HCT116 (cell line): ENCODE measurements at regions not wholly inside any gene's neighbourhood (a gene's known extent, or its start where the extent isn't known, plus 50 kb on each side); places are given as distances from the start of the nearest gene placed in this dataset.

Experiments used
- ATAC-seq: fragments of 200-7000 bp; cut with Tn5 transposase; 2 replicates; pipeline ENCODE4 v1.9.1; 2020; ENCODE audit warnings: mild to moderate bottlenecking, moderate library complexity
- BruUV-seq: library from RNA; stranded (reverse); fragments of 400-500 nt; replicated peaks from 2 replicates; lab custom pipeline; 2021; lab: Mats Ljungman, UMichigan
- CTCF ChIA-PET: fragments of 300-600 bp; sonication (Branson Sonifier 250); formaldehyde crosslinking; loops from one replicate; lab custom pipeline; 2021; ENCODE audit warnings: antibody characterized with exemption; lab: Charles Lee
- POLR2A ChIA-PET: fragments of 300-600, 350-600 bp; sonication (Branson Sonifier 250); formaldehyde crosslinking; loops from one replicate; lab custom pipeline; 2021; ENCODE audit warnings: antibody characterized with exemption; lab: Charles Lee
- RAD21 ChIA-PET, 2 experiments: fragments of 300-600 bp; sonication (Branson Sonifier 250); formaldehyde crosslinking; loops; one replicate each; lab custom pipeline; 2023; ENCODE audit warnings: low total read pairs in 2 of 2; ENCODE audit not compliant: uncharacterized antibody in 2 of 2, unreplicated experiment in 2 of 2, low non-redundant PET in 1 of 2; lab: Charles Lee
- DNase-seq: peaks from one replicate; pipeline ENCODE4 v3.0.0-alpha.2; 2010; ENCODE audit warnings: low read depth, low spot score
- H2AFZ ChIP-seq: fragments of 200-600 bp; shearing (Covaris generic), sonication (generic); 2 replicates; pipeline ENCODE4 v1.6.1; 2017; ENCODE audit warnings: low read depth, mixed run types, mixed read lengths, antibody characterized with exemption, low read length; ENCODE audit not compliant: poor library complexity, severe bottlenecking
- H3K27ac ChIP-seq: 2 replicates; pipeline ENCODE4 v1.5.1; 2012; ENCODE audit warnings: low read depth, low read length
- H3K27me3 ChIP-seq: fragments of 200-600 bp; sonication (generic); 2 replicates; pipeline ENCODE4 v1.6.1; 2016; ENCODE audit warnings: mixed run types, low read length, mixed read lengths; ENCODE audit not compliant: insufficient read depth
- H3K36me3 ChIP-seq, 2 experiments: fragments of 200-500 bp in 1 of 2; fragments of 200-600 bp in 1 of 2; sonication (Bioruptor generic) in 1 of 2; sonication (generic) in 1 of 2; 2 replicates each; pipeline versions ENCODE4 v1.5.1 to v1.6.1; 2014 to 2016; ENCODE audit warnings: low read length in 2 of 2, inconsistent platforms in 1 of 2, mixed read lengths in 1 of 2, mixed run types in 1 of 2; ENCODE audit not compliant: insufficient read depth in 2 of 2, control insufficient read depth in 1 of 2
- H3K4me1 ChIP-seq, 2 experiments: fragments of 200-600 bp in 1 of 2; sonication (generic) in 1 of 2; 2 replicates each; pipeline versions ENCODE4 v1.5.1 to v1.6.1; 2012 to 2017; ENCODE audit warnings: low read length in 2 of 2, inconsistent platforms in 1 of 2, mild to moderate bottlenecking in 1 of 2, mixed read lengths in 1 of 2, mixed run types in 1 of 2, moderate library complexity in 1 of 2; ENCODE audit not compliant: insufficient read depth in 2 of 2, control insufficient read depth in 1 of 2
- H3K4me2 ChIP-seq: fragments of 200-600 bp; sonication (generic); 2 replicates; pipeline ENCODE4 v1.6.1; 2017; ENCODE audit warnings: mixed run types, low read length, mixed read lengths
- H3K4me3 ChIP-seq, 2 experiments: fragments of 200-600 bp in 1 of 2; sonication (generic) in 1 of 2; replicated peaks in 1 of 2; 2 replicates each; pipeline ENCODE4 v1.5.1; 2011 to 2016; ENCODE audit warnings: low read length in 2 of 2, control low read depth in 1 of 2, low read depth in 1 of 2, mild to moderate bottlenecking in 1 of 2, mixed read lengths in 1 of 2, mixed run types in 1 of 2
- H3K79me2 ChIP-seq: fragments of 200-600 bp; sonication (generic); 2 replicates; pipeline ENCODE4 v1.6.1; 2017; ENCODE audit warnings: mild to moderate bottlenecking, mixed run types, low read length, moderate library complexity, mixed read lengths; ENCODE audit not compliant: insufficient read depth
- H3K9ac ChIP-seq: fragments of 200-600 bp; sonication (generic); 2 replicates; pipeline ENCODE4 v1.6.1; 2016; ENCODE audit warnings: low read length, mixed read lengths
- H3K9me2 ChIP-seq: fragments of 200-600 bp; sonication (generic), shearing (Covaris generic); 2 replicates; pipeline ENCODE4 v1.6.1; 2017; ENCODE audit warnings: mixed run types, mild to moderate bottlenecking, moderate library complexity; ENCODE audit not compliant: insufficient read depth
- H3K9me3 ChIP-seq, 2 experiments: fragments of 200-500 bp in 1 of 2; fragments of 200-600 bp in 1 of 2; sonication (Bioruptor generic) in 1 of 2; sonication (generic) in 1 of 2; 2 replicates each; pipeline ENCODE4 v1.6.1; 2014 to 2017; ENCODE audit warnings: low read length in 2 of 2, mixed read lengths in 2 of 2, inconsistent platforms in 1 of 2, low read depth in 1 of 2, mild to moderate bottlenecking in 1 of 2, mixed run types in 1 of 2, moderate library complexity in 1 of 2; ENCODE audit not compliant: control insufficient read depth in 1 of 2, insufficient read depth in 1 of 2
- H4K20me1 ChIP-seq: fragments of 200-600 bp; sonication (generic), shearing (Covaris generic); 2 replicates; pipeline ENCODE4 v1.6.1; 2017; ENCODE audit warnings: mixed run types, mild to moderate bottlenecking, moderate library complexity; ENCODE audit not compliant: insufficient read depth
- CBX3 ChIP-seq: IDR thresholded peaks from 2 replicates; pipeline ENCODE4 v1.6.1; 2012; ENCODE audit warnings: low read depth
- CEBPB ChIP-seq: IDR thresholded peaks from 2 replicates; pipeline ENCODE4 v1.6.1; 2012; ENCODE audit warnings: low read depth
- ELF1 ChIP-seq: IDR thresholded peaks from 2 replicates; pipeline ENCODE4 v1.6.1; 2012; ENCODE audit warnings: low read depth, borderline replicate concordance
- EZH2 ChIP-seq: fragments of 200-600 bp; sonication (generic); IDR thresholded peaks from 2 replicates; pipeline ENCODE4 v1.6.1; 2017; ENCODE audit warnings: antibody characterized with exemption, mixed run types
- MAX ChIP-seq: IDR thresholded peaks from 2 replicates; pipeline ENCODE4 v1.6.1; 2012
- RAD21 ChIP-seq: IDR thresholded peaks from 2 replicates; pipeline ENCODE4 v1.6.1; 2012; ENCODE audit warnings: low read depth, mild to moderate bottlenecking
- REST ChIP-seq: IDR thresholded peaks from 2 replicates; pipeline ENCODE4 v1.6.1; 2012; ENCODE audit warnings: low read depth
- SP1 ChIP-seq: IDR thresholded peaks from 2 replicates; pipeline ENCODE4 v1.6.1; 2012; ENCODE audit warnings: low read depth
- SRF ChIP-seq: IDR thresholded peaks from 2 replicates; pipeline ENCODE4 v1.6.1; 2012; ENCODE audit warnings: low read depth
- ZFX ChIP-seq: fragments of 450-650 bp; IDR thresholded peaks from 2 replicates; pipeline ENCODE4 v1.6.1; 2017
- intact Hi-C: fragments of 100-400 bp; cut with micrococcal nuclease; formaldehyde crosslinking; loops from 2 replicates; pipeline ENCODE4 v1.10.0; 2022

GRCh38 chr4:54566608-54567007 lies 91.1 kb upstream of the KIT start:
- Histone ChIP-seq H3K79me2 (no peaks in the 10 kb centered on the region), H3K36me3 (no peaks in the 10 kb centered on the region), H3K9me3 (no peaks in the 10 kb centered on the region), H3K4me2 (no peak overlapping the region), H3K9ac (no peak overlapping the region), H2AFZ (no peak overlapping the region), H3K4me3 (no peak overlapping the region), H3K4me1 (peaks cover 0 to 10% of the 10 kb centered on the region in 2 experiments; a peak in 3 of 4 replicates), H3K27ac (no peak overlapping the region), H3K27me3 (peaks cover 11% of the 10 kb centered on the region; the same call in 1 of the 2 replicates), H3K9me2 (no peaks in the 10 kb centered on the region), H4K20me1 (no peaks in the 10 kb centered on the region)
- RAD21 ChIA-PET: no interaction called here
- CTCF ChIA-PET: no interaction called here
- POLR2A ChIA-PET: no interaction called here
- TF ChIP-seq SRF: no peak
- no peak for TF ChIP-seq SP1
- TF ChIP-seq CEBPB: no peak
- no peak for TF ChIP-seq REST
- TF ChIP-seq ZFX: no peak
- no peak for TF ChIP-seq RAD21
- TF ChIP-seq EZH2: no peak
- TF ChIP-seq ELF1: no peak
- no peak for TF ChIP-seq CBX3
- TF ChIP-seq MAX: no peak
- DNase-seq (no peak), ATAC-seq (no peak)
- intact Hi-C loops: no loop called here
- BruUV-seq: no TSS peak
